WTC11 (cell line): ENCODE measurements at regions not wholly inside any gene's neighbourhood (a gene's known extent, or its start where the extent isn't known, plus 50 kb on each side); places are given as distances from the start of the nearest gene placed in this dataset.
"Not testable (repeated sequence)": the region's sequence is repeated elsewhere in the genome, so short reads cannot be mapped to it uniquely, and the experiment has no call there.

ENCODE experiments used
- ATAC-seq: fragments of 200-7000 bp; cut with Tn5 transposase; 2 replicates; pipeline ENCODE4 v1.10.0; 2021; ENCODE audit warnings: mild to moderate bottlenecking, moderate library complexity
- CTCF ChIA-PET: fragments of 300-600 bp; sonication (Branson Sonifier 250); formaldehyde crosslinking; loops from one replicate; lab custom pipeline; 2021; ENCODE audit warnings: antibody characterized with exemption; lab: Charles Lee
- POLR2A ChIA-PET: fragments of 350-600 bp; sonication (Branson Sonifier 250); formaldehyde crosslinking; loops from one replicate; lab custom pipeline; 2021; ENCODE audit warnings: antibody characterized with exemption; lab: Charles Lee
- DNase-seq: peaks from one replicate; pipeline ENCODE4 v3.0.0; 2021; ENCODE audit warnings: low spot score
- H3K27ac Mint-ChIP-seq: 2 replicates; pipeline ENCODE4 v1.8.0; 2021; ENCODE audit warnings: mixed read lengths
- H3K27me3 Mint-ChIP-seq: 2 replicates; pipeline ENCODE4 v1.8.0; 2021; ENCODE audit warnings: low read depth, mild to moderate bottlenecking, moderate library complexity, mixed read lengths
- H3K36me3 Mint-ChIP-seq: 2 replicates; pipeline ENCODE4 v1.8.0; 2021; ENCODE audit warnings: mixed read lengths
- H3K4me1 Mint-ChIP-seq: 2 replicates; pipeline ENCODE4 v1.8.0; 2022; ENCODE audit warnings: mixed read lengths
- H3K4me3 Mint-ChIP-seq: 2 replicates; pipeline ENCODE4 v1.8.0; 2021; ENCODE audit warnings: mild to moderate bottlenecking, moderate library complexity, mixed read lengths
- H3K9me3 Mint-ChIP-seq: 2 replicates; pipeline ENCODE4 v1.8.0; 2021; ENCODE audit warnings: mixed read lengths
- ARID4B ChIP-seq: sonication (generic); formaldehyde crosslinking; IDR thresholded peaks from 2 replicates; pipeline ENCODE4 v1.8.0; 2023; ENCODE audit warnings: missing genetic modification reagents, mild to moderate bottlenecking, borderline replicate concordance
- ATF2 ChIP-seq: sonication (generic); formaldehyde crosslinking; IDR thresholded peaks from 2 replicates; pipeline ENCODE4 v1.8.1; 2022; ENCODE audit warnings: low read depth, missing genetic modification reagents, borderline replicate concordance
- CREB1 ChIP-seq: sonication (generic); formaldehyde crosslinking; IDR thresholded peaks from 2 replicates; pipeline ENCODE4 v1.8.0; 2023; ENCODE audit warnings: mild to moderate bottlenecking, missing genetic modification reagents
- E2F4 ChIP-seq: sonication (generic); formaldehyde crosslinking; IDR thresholded peaks from 2 replicates; pipeline ENCODE4 v1.8.1; 2022; ENCODE audit warnings: low read depth, mild to moderate bottlenecking, moderate library complexity, missing genetic modification reagents, borderline replicate concordance
- FOXK1 ChIP-seq: sonication (generic); formaldehyde crosslinking; IDR thresholded peaks from 2 replicates; pipeline ENCODE4 v1.8.0; 2022; ENCODE audit warnings: mild to moderate bottlenecking, moderate library complexity, missing genetic modification reagents
- GRHL2 ChIP-seq: fragments of 250-450 bp; sonication (Bioruptor Pico); IDR thresholded peaks from 2 replicates; pipeline ENCODE4 v1.8.0; 2022; ENCODE audit warnings: mild to moderate bottlenecking, moderate library complexity; ENCODE audit not compliant: insufficient replicate concordance, severe bottlenecking
- IRF2 ChIP-seq: sonication (generic); formaldehyde crosslinking; IDR thresholded peaks from 2 replicates; pipeline ENCODE4 v1.8.0; 2022; ENCODE audit warnings: low read depth, missing genetic modification reagents, borderline replicate concordance
- NFE2L1 ChIP-seq: sonication (generic); formaldehyde crosslinking; IDR thresholded peaks from 2 replicates; pipeline ENCODE4 v1.8.1; 2023; ENCODE audit warnings: missing genetic modification reagents
- NR1H2 ChIP-seq: sonication (generic); formaldehyde crosslinking; IDR thresholded peaks from 2 replicates; pipeline ENCODE4 v1.9.0; 2021; ENCODE audit warnings: mild to moderate bottlenecking, moderate library complexity, missing genetic modification reagents
- PRRX2 ChIP-seq: fragments of 250-450 bp; sonication (Bioruptor Pico); IDR thresholded peaks from 2 replicates; pipeline ENCODE4 v1.8.0; 2021; ENCODE audit warnings: mild to moderate bottlenecking
- RORB ChIP-seq: fragments of 250-450 bp; sonication (Bioruptor Pico); IDR thresholded peaks from 2 replicates; pipeline ENCODE4 v1.9.0; 2021; ENCODE audit warnings: mild to moderate bottlenecking
- SOX15 ChIP-seq: fragments of 250-450 bp; sonication (Bioruptor Pico); IDR thresholded peaks from 2 replicates; pipeline ENCODE4 v1.9.0; 2021; ENCODE audit warnings: mild to moderate bottlenecking
- TP53 ChIP-seq: sonication (generic); formaldehyde crosslinking; IDR thresholded peaks from 2 replicates; pipeline ENCODE4 v1.8.1; 2023; ENCODE audit warnings: mild to moderate bottlenecking, missing genetic modification reagents
- ZBTB21 ChIP-seq: sonication (generic); formaldehyde crosslinking; IDR thresholded peaks from 2 replicates; pipeline ENCODE4 v1.8.1; 2023; ENCODE audit warnings: mild to moderate bottlenecking, missing genetic modification reagents, borderline replicate concordance
- ZBTB43 ChIP-seq: sonication (generic); formaldehyde crosslinking; IDR thresholded peaks from 2 replicates; pipeline ENCODE4 v1.8.1; 2023; ENCODE audit warnings: mild to moderate bottlenecking, missing genetic modification reagents
- ZNF121 ChIP-seq: sonication (generic); formaldehyde crosslinking; IDR thresholded peaks from 2 replicates; pipeline ENCODE4 v1.8.0; 2023; ENCODE audit warnings: missing genetic modification reagents
- ZNF232 ChIP-seq: sonication (generic); formaldehyde crosslinking; IDR thresholded peaks from 2 replicates; pipeline ENCODE4 v1.8.0; 2022; ENCODE audit warnings: mild to moderate bottlenecking, missing genetic modification reagents
- ZNF317 ChIP-seq: sonication (generic); formaldehyde crosslinking; IDR thresholded peaks from 2 replicates; pipeline ENCODE4 v1.8.1; 2023; ENCODE audit warnings: low read depth, mild to moderate bottlenecking, moderate library complexity, missing genetic modification reagents, borderline replicate concordance
- ZNF396 ChIP-seq: fragments of 250-450 bp; sonication (Bioruptor Pico); IDR thresholded peaks from 2 replicates; pipeline ENCODE4 v1.8.0; 2021; ENCODE audit warnings: mild to moderate bottlenecking, moderate library complexity, borderline replicate concordance
- ZNF416 ChIP-seq: fragments of 250-450 bp; sonication (Bioruptor Pico); IDR thresholded peaks from 2 replicates; pipeline ENCODE4 v1.9.0; 2021; ENCODE audit warnings: mild to moderate bottlenecking, inconsistent platforms
- ZNF423 ChIP-seq: fragments of 250-450 bp; sonication (Bioruptor Pico); IDR thresholded peaks from 2 replicates; pipeline ENCODE4 v2.1.2; 2022; ENCODE audit warnings: mild to moderate bottlenecking, moderate library complexity
- ZSCAN18 ChIP-seq: fragments of 250-450 bp; sonication (Bioruptor Pico); IDR thresholded peaks from 2 replicates; pipeline ENCODE4 v2.1.2; 2022; ENCODE audit warnings: mild to moderate bottlenecking, moderate library complexity

GRCh38 chr6:4420160-4420865 is 284.9 kb upstream of the ECI2 start (continued):
- TF ChIP-seq ZNF317 (CRISPR knock-in tag) (no peak), NR1H2 (no peak), NFE2L1 (no peak), GRHL2 (CRISPR knock-in tag) (no peak), ZNF232 (no peak), ZNF416 (CRISPR knock-in tag) (no peak), SOX15 (CRISPR knock-in tag) (no peak), ARID4B (CRISPR knock-in tag) (no peak)

- H3K36me3 Mint-ChIP-seq: peaks cover 5% of the 10 kb centered on the region
Observed at GRCh38 chr6:4415549-4415948, 280.2 kb upstream of the ECI2 start.

GRCh38 chr6:4414078-4414477 is 278.7 kb upstream of the ECI2 start:
- H3K4me1 Mint-ChIP-seq, CTCF ChIA-PET, POLR2A ChIA-PET: not testable (repeated sequence)

More at GRCh38 chr6:4415549-4415948, 280.2 kb upstream of the ECI2 start:
- Mint-ChIP-seq H3K4me3 (no peak overlapping the region), H3K9me3 (peaks cover 29% of the 10 kb centered on the region), H3K4me1 (no peaks in the 10 kb centered on the region)
- ChIA-PET POLR2A (no interaction called here), CTCF (no interaction called here)
- ATAC-seq: no peak
- TF ChIP-seq RORB (no peak), PRRX2 (CRISPR knock-in tag) (no peak), IRF2 (CRISPR knock-in tag) (no peak)
- TF ChIP-seq, all 79 proteins: peak for 0
- H3K27me3 Mint-ChIP-seq: no peaks in the 10 kb centered on the region
- DNase-seq: no peak
- H3K27ac Mint-ChIP-seq: no peak overlapping the region

GRCh38 chr6:4413073-4413472 is 277.7 kb upstream of the ECI2 start:
- ChIA-PET POLR2A (no interaction called here), CTCF (interaction anchor here (0.6 kb wide), 1 partner anchor 590 kb away, joined by 3 read pairs; no protein-coding TSS in a partner anchor)
- peaks cover 14% of the 10 kb centered on the region for H3K27me3 Mint-ChIP-seq
- peaks cover 4% of the 10 kb centered on the region; the same call in 1 of the 2 replicates for H3K4me1 Mint-ChIP-seq
- no peak for ATAC-seq
- no peak overlapping the region for H3K4me3 Mint-ChIP-seq
- no peak overlapping the region for H3K27ac Mint-ChIP-seq
- DNase-seq: no peak
- H3K9me3 Mint-ChIP-seq: peaks cover 29% of the 10 kb centered on the region
- H3K36me3 Mint-ChIP-seq: peaks cover 11% of the 10 kb centered on the region
- TF ChIP-seq CREB1 (CRISPR knock-in tag) (no peak), ZSCAN18 (CRISPR knock-in tag) (no peak), FOXK1 (no peak), TP53 (no peak), ZNF423 (CRISPR knock-in tag) (no peak), ZNF232 (no peak), ZNF121 (CRISPR knock-in tag) (no peak), ZBTB21 (CRISPR knock-in tag) (no peak), ATF2 (CRISPR knock-in tag) (no peak), ZNF396 (no peak), E2F4 (CRISPR knock-in tag) (no peak), ZBTB43 (CRISPR knock-in tag) (no peak)

More at GRCh38 chr6:4414078-4414477, 278.7 kb upstream of the ECI2 start:
- ATAC-seq, H3K4me3 Mint-ChIP-seq, DNase-seq, H3K27ac Mint-ChIP-seq, H3K27me3 Mint-ChIP-seq, H3K36me3 Mint-ChIP-seq: not testable (repeated sequence)
- peaks cover 21% of the 10 kb centered on the region for H3K9me3 Mint-ChIP-seq
